ENCODE measurements at regions not wholly inside any gene's neighbourhood (a gene's known extent, or its start where the extent isn't known, plus 50 kb on each side); places are given as distances from the start of the nearest gene placed in this dataset.
"Not testable (repeated sequence)": the region's sequence is repeated elsewhere in the genome, so short reads cannot be mapped to it uniquely, and the experiment has no call there.

- H2AFZ ChIP-seq (replicated peaks; ENCODE audit: low read length, poor library complexity); H4K5ac ChIP-seq (ENCODE audit: low read depth, low read length); intact Hi-C loops (cut with micrococcal nuclease); H4K8ac ChIP-seq (ENCODE audit: low read depth in 2 of 2, low read length in 2 of 2); in situ Hi-C loops (cut with MboI; ENCODE audit: low sequenced_read_pairs); BruUV-seq (replicated peaks); H2BK15ac ChIP-seq (ENCODE audit: low read depth, low read length); H3K23ac ChIP-seq (ENCODE audit: low read depth, low read length); ATAC-seq (ENCODE audit: low read depth); H3K79me1 ChIP-seq (ENCODE audit: low read depth in 1 of 2, low read length in 2 of 2); H3K56ac ChIP-seq (ENCODE audit: extremely low read depth, insufficient read depth, low read length); H3K18ac ChIP-seq (ENCODE audit: low read depth, low read length); H3K4me3 ChIP-seq (ENCODE audit: insufficient read depth, low read depth, low read length); H3K4me2 ChIP-seq (ENCODE audit: low read depth, low read length); H4K91ac ChIP-seq (ENCODE audit: insufficient read depth, low read depth, low read length); H3K4ac ChIP-seq (ENCODE audit: low read depth, low read length); H4K20me1 ChIP-seq (ENCODE audit: insufficient read depth, low read length); H2BK5ac ChIP-seq (ENCODE audit: low read depth, low read length, poor library complexity, severe bottlenecking); H3K4me1 ChIP-seq (ENCODE audit: control insufficient read depth, insufficient read depth, low read length); H3K27ac ChIP-seq (ENCODE audit: insufficient read depth, low read length); H3K9me3 ChIP-seq (ENCODE audit: control insufficient read depth, insufficient read depth, low read length); H2AK9ac ChIP-seq (replicated peaks; ENCODE audit: low read depth, low read length, poor library complexity); H2BK120ac ChIP-seq (ENCODE audit: low read depth, low read length); DNase-seq; H2AK5ac ChIP-seq (ENCODE audit: low read depth, low read length); H3K14ac ChIP-seq (replicated peaks; ENCODE audit: low read depth, low read length); H3K9ac ChIP-seq (ENCODE audit: low read depth, low read length); dilution Hi-C loops (cut with HindIII; ENCODE audit: low sequenced_read_pairs, unreplicated experiment); H2BK20ac ChIP-seq (ENCODE audit: low read depth, low read length); POLR2A ChIA-PET (ENCODE audit: unreplicated experiment); H3K36me3 ChIP-seq (ENCODE audit: control insufficient read depth, insufficient read depth, low read length); CTCF ChIA-PET; H3K9me1 ChIP-seq (ENCODE audit: insufficient read depth, low read length); H3K27me3 ChIP-seq (ENCODE audit: control insufficient read depth, insufficient read depth, low read length): not testable (repeated sequence)
- WGBS, 2 experiments (ENCODE audit: extremely low coverage in 2 of 2, insufficient read length in 1 of 2), result no CpG with 5 or more reads among the region's 10 CpGs
Observed at GRCh38 chr9:28498168-28498567, 924.9 kb upstream of the C9orf72 start.
